Activated CD4-positive, alpha-beta T cell treated with anti-CD3 and anti-CD28 coated beads, Interleukin-10, Interleukin-2, amounts not matched to agents 100 ng/mL and 50 ng/mL, durations not matched to agents 16 hours and 8 hours (primary cell): ENCODE measurements at regions not wholly inside any gene's neighbourhood (a gene's known extent, or its start where the extent isn't known, plus 50 kb on each side); places are given as distances from the start of the nearest gene placed in this dataset.
"Not testable (repeated sequence)": the region's sequence is repeated elsewhere in the genome, so short reads cannot be mapped to it uniquely, and the experiment has no call there.

Source experiments
- DNase-seq: peaks from one replicate; pipeline ENCODE4 v3.0.0-alpha.2; 2020

GRCh38 chr1:199574950-199575349, 452.6 kb upstream of the NR5A2 start:
- DNase-seq = no peak

GRCh38 chr1:199580300-199580699, 447.2 kb upstream of the NR5A2 start:
- no peak for DNase-seq

- no peak for DNase-seq
Measured at GRCh38 chr1:199585392-199585791, 442.1 kb upstream of the NR5A2 start.

GRCh38 chr1:199590708-199591107, 436.8 kb upstream of the NR5A2 start:
- DNase-seq = peak; percentile 37

GRCh38 chr1:199591468-199591867, 436.0 kb upstream of the NR5A2 start:
- no peak for DNase-seq

GRCh38 chr1:199593475-199593874, 434.0 kb upstream of the NR5A2 start:
- no peak for DNase-seq

- not testable (repeated sequence) for DNase-seq
Measured at GRCh38 chr1:199596448-199596847, 431.1 kb upstream of the NR5A2 start.

GRCh38 chr1:199597152-199597551, 430.4 kb upstream of the NR5A2 start:
- no peak for DNase-seq

- DNase-seq = no peak
Measured at GRCh38 chr1:199608414-199608813, 419.1 kb upstream of the NR5A2 start.

GRCh38 chr1:199612976-199613774, 414.3 kb upstream of the NR5A2 start:
- no peak for DNase-seq

GRCh38 chr1:199616947-199617346, 410.6 kb upstream of the NR5A2 start:
- DNase-seq = no peak

- no peak for DNase-seq
Measured at GRCh38 chr1:199619223-199619622, 408.3 kb upstream of the NR5A2 start.

GRCh38 chr1:199626228-199626627, 401.3 kb upstream of the NR5A2 start:
- DNase-seq = not testable (repeated sequence)

GRCh38 chr1:199629624-199630023, 397.9 kb upstream of the NR5A2 start:
- DNase-seq = no peak

- no peak for DNase-seq
Measured at GRCh38 chr1:199639453-199639852, 388.1 kb upstream of the NR5A2 start.

GRCh38 chr1:199641531-199641930, 386.0 kb upstream of the NR5A2 start:
- no peak for DNase-seq

GRCh38 chr1:199644912-199645311, 382.6 kb upstream of the NR5A2 start:
- DNase-seq = no peak

GRCh38 chr1:199646761-199647160, 380.7 kb upstream of the NR5A2 start:
- DNase-seq = no peak

GRCh38 chr1:199657449-199657848, 370.1 kb upstream of the NR5A2 start:
- no peak for DNase-seq

GRCh38 chr1:199660071-199660470, 367.4 kb upstream of the NR5A2 start:
- no peak for DNase-seq

- DNase-seq = no peak
Measured at GRCh38 chr1:199665371-199665770, 362.1 kb upstream of the NR5A2 start.

- no peak for DNase-seq
Measured at GRCh38 chr1:199667089-199667488, 360.4 kb upstream of the NR5A2 start.

- DNase-seq = no peak
Measured at GRCh38 chr1:199669916-199670315, 357.6 kb upstream of the NR5A2 start.

GRCh38 chr1:199671684-199672083, 355.8 kb upstream of the NR5A2 start:
- DNase-seq = no peak

GRCh38 chr1:199675937-199676336, 351.6 kb upstream of the NR5A2 start:
- no peak for DNase-seq
